ENCODE measurements at regions not wholly inside any gene's neighbourhood (a gene's known extent, or its start where the extent isn't known, plus 50 kb on each side); places are given as distances from the start of the nearest gene placed in this dataset.
A peak's percentile ranks its signal among the peaks of the same experiment; 100 is the strongest.

DNA sequence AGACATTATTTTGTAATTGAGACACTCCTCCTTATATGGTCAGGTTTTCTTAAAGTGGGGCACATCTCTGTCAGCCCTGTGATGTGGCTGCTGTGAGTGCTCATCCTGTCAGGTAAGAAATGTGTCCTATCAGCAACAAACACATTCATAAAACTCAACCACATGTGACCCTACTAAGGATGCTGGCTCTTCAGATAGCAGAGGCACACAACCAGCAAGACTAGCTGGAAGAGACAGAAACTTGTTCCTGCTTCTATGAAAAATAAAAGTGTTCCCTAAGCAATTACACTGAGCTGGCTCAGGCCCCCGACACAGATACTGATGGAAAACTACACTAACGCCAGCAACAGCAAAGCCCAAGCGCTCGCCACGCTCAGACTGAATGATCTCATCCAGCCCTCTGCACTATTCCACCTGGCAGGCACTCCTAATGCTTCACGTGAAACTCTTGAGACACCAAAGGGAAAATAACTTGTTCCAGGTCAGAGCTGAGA is 49.8 kb upstream of the CYP2D6 start:
- peak; percentile 86 for DNase-seq (ENCODE audit: low spot score)
